PC-3 (cell line): ENCODE measurements at regions not wholly inside any gene's neighbourhood (a gene's known extent, or its start where the extent isn't known, plus 50 kb on each side); places are given as distances from the start of the nearest gene placed in this dataset.

Experiments
- ATAC-seq: fragments of 200-7000 bp; cut with Tn5 transposase; 2 replicates; pipeline ENCODE4 v1.9.1; 2020; ENCODE audit warnings: mild to moderate bottlenecking, moderate library complexity
- BruUV-seq: library from RNA; stranded (reverse); fragments of 400-500 nt; replicated peaks from 2 replicates; lab custom pipeline; 2021; lab: Mats Ljungman, UMichigan
- CTCF ChIA-PET: fragments of 300-600 bp; sonication (Branson Sonifier 250); formaldehyde crosslinking; loops from one replicate; lab custom pipeline; 2022; ENCODE audit warnings: antibody characterized with exemption; lab: Charles Lee
- POLR2A ChIA-PET: fragments of 300-600 bp; sonication (Branson Sonifier 250); formaldehyde crosslinking; loops from one replicate; lab custom pipeline; 2022; ENCODE audit warnings: antibody characterized with exemption; ENCODE audit not compliant: unreplicated experiment; lab: Charles Lee
- DNase-seq: peaks from one replicate; pipeline ENCODE4 v3.0.0-alpha.2; 2015
- H2AFZ ChIP-seq: fragments of 300-600 bp; sonication (generic); 2 replicates; pipeline ENCODE4 v1.6.0; 2016; ENCODE audit warnings: antibody characterized with exemption, low read length
- H3F3A ChIP-seq: fragments of 300-600 bp; sonication (generic); one replicate; pipeline ENCODE4 v1.6.0; 2017; ENCODE audit warnings: antibody characterized with exemption, low read length, control low read depth, mild to moderate bottlenecking; ENCODE audit not compliant: unreplicated experiment
- H3K27ac ChIP-seq: fragments of 300-600 bp; sonication (generic); 2 replicates; pipeline ENCODE4 v1.5.1; 2016; ENCODE audit warnings: mild to moderate bottlenecking, low read length
- H3K27me3 ChIP-seq: fragments of 300-600 bp; sonication (generic); 2 replicates; pipeline ENCODE4 v1.6.1; 2016; ENCODE audit warnings: low read length, mixed read lengths
- H3K36me3 ChIP-seq: fragments of 300-600 bp; sonication (generic); 2 replicates; pipeline ENCODE4 v1.6.1; 2016; ENCODE audit warnings: low read depth, mixed run types, low read length, mixed read lengths
- H3K4me1 ChIP-seq: fragments of 300-600 bp; sonication (generic); 2 replicates; pipeline ENCODE4 v1.5.1; 2016; ENCODE audit warnings: low read length; ENCODE audit not compliant: insufficient read depth
- H3K4me2 ChIP-seq: fragments of 300-600 bp; sonication (generic); 2 replicates; pipeline ENCODE4 v1.6.0; 2016; ENCODE audit warnings: low read length
- H3K4me3 ChIP-seq: fragments of 300-600 bp; sonication (generic); 2 replicates; pipeline ENCODE4 v1.5.1; 2016; ENCODE audit warnings: mild to moderate bottlenecking, low read length, mixed read lengths
- H3K79me2 ChIP-seq: fragments of 300-600 bp; sonication (generic); 2 replicates; pipeline ENCODE4 v1.6.1; 2017; ENCODE audit warnings: low read length, mixed read lengths
- H3K9ac ChIP-seq: fragments of 300-600 bp; sonication (generic); 2 replicates; pipeline ENCODE4 v1.6.0; 2016; ENCODE audit warnings: mild to moderate bottlenecking, low read length
- H3K9me2 ChIP-seq: fragments of 300-600 bp; sonication (generic); replicated peaks from 2 replicates; pipeline ENCODE4 v1.6.1; 2016; ENCODE audit warnings: mixed run types, low read length, mixed read lengths
- H3K9me3 ChIP-seq: fragments of 300-600 bp; sonication (generic); 2 replicates; pipeline ENCODE4 v1.6.1; 2016; ENCODE audit warnings: low read length, mixed read lengths
- H4K20me1 ChIP-seq: fragments of 300-600 bp; sonication (generic); 2 replicates; pipeline ENCODE4 v1.6.1; 2016; ENCODE audit warnings: low read length, mixed read lengths
- EZH2 ChIP-seq: fragments of 300-600 bp; sonication (generic); IDR thresholded peaks from one replicate; pipeline ENCODE4 v1.6.1; 2017; ENCODE audit warnings: antibody characterized with exemption, mild to moderate bottlenecking, low read length; ENCODE audit not compliant: unreplicated experiment
- EZH2phosphoT487 ChIP-seq: fragments of 300-600 bp; sonication (generic); IDR thresholded peaks from 2 replicates; pipeline ENCODE4 v1.6.1; 2018; ENCODE audit warnings: mild to moderate bottlenecking, antibody characterized with exemption, low read length, borderline replicate concordance
- intact Hi-C: fragments of 100-400 bp; cut with micrococcal nuclease; formaldehyde crosslinking; loops from 2 replicates; pipeline ENCODE4 v1.9.0; 2023
- TF ChIP-seq, protein P1 (sequence below): fragments of 300-600 bp; sonication (generic); conservative IDR thresholded peaks from 2 replicates; pipeline ENCODE4 v1.5.1; 2017; ENCODE audit warnings: antibody characterized with exemption, low read depth, mild to moderate bottlenecking, low read length

DNA sequence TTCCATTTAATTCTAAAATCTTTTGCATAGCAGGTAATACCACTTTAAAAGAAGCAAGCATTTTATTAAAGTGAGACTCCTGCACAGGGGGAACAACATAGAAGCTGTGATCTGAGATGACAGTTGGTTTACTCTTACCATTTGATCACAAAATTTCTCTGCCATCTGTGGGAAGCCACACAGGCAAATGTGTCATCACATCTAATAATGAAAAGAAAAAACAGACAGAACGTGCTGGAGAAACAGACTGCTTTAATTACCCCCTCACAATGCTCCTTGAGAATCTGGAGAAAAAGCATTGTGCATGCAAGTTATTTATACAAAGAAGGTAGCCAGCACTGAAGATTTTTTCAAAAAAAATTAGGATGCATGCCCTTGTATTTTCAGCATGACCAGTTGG is 165.2 kb upstream of the PTER start:
- no peaks in the 10 kb centered on the region for H3K36me3 ChIP-seq
- H3K9me2 ChIP-seq: no peaks in the 10 kb centered on the region
- H3K9me3 ChIP-seq: no peaks in the 10 kb centered on the region
- ATAC-seq (no peak), DNase-seq (no peak)
- H3K9ac ChIP-seq: no peak overlapping the region
- BruUV-seq: no TSS peak
- H3K4me1 ChIP-seq: no peaks in the 10 kb centered on the region
- intact Hi-C loops: no loop called here
- no peak overlapping the region for H3K27ac ChIP-seq
- no peak for TF ChIP-seq EZH2
- TF ChIP-seq, protein P1, sequence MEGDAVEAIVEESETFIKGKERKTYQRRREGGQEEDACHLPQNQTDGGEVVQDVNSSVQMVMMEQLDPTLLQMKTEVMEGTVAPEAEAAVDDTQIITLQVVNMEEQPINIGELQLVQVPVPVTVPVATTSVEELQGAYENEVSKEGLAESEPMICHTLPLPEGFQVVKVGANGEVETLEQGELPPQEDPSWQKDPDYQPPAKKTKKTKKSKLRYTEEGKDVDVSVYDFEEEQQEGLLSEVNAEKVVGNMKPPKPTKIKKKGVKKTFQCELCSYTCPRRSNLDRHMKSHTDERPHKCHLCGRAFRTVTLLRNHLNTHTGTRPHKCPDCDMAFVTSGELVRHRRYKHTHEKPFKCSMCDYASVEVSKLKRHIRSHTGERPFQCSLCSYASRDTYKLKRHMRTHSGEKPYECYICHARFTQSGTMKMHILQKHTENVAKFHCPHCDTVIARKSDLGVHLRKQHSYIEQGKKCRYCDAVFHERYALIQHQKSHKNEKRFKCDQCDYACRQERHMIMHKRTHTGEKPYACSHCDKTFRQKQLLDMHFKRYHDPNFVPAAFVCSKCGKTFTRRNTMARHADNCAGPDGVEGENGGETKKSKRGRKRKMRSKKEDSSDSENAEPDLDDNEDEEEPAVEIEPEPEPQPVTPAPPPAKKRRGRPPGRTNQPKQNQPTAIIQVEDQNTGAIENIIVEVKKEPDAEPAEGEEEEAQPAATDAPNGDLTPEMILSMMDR: no peak
- no peak for TF ChIP-seq EZH2phosphoT487
- H3F3A ChIP-seq: no peaks in the 10 kb centered on the region
- POLR2A ChIA-PET: no interaction called here
- H2AFZ ChIP-seq: no peak overlapping the region
- no peaks in the 10 kb centered on the region for H3K79me2 ChIP-seq
- H3K27me3 ChIP-seq: no peaks in the 10 kb centered on the region
- no peak overlapping the region for H3K4me2 ChIP-seq
- no peak overlapping the region for H3K4me3 ChIP-seq
- no peaks in the 10 kb centered on the region for H4K20me1 ChIP-seq
- CTCF ChIA-PET: no interaction called here

GRCh38 chr10:16274911-16275310 is 161.9 kb upstream of the PTER start:
- Histone ChIP-seq H3K9me2 (no peaks in the 10 kb centered on the region), H3K4me3 (no peak overlapping the region), H3K9me3 (no peaks in the 10 kb centered on the region), H3K27me3 (no peaks in the 10 kb centered on the region), H3K36me3 (no peaks in the 10 kb centered on the region), H3K9ac (no peak overlapping the region), H3K79me2 (no peaks in the 10 kb centered on the region), H3F3A (no peaks in the 10 kb centered on the region), H2AFZ (no peak overlapping the region), H3K4me1 (no peaks in the 10 kb centered on the region), H3K4me2 (no peak overlapping the region), H4K20me1 (no peaks in the 10 kb centered on the region), H3K27ac (no peak overlapping the region)
- ChIA-PET CTCF (no interaction called here), POLR2A (no interaction called here)
- no peak for TF ChIP-seq EZH2
- TF ChIP-seq, protein P1: no peak
- no peak for TF ChIP-seq EZH2phosphoT487
- intact Hi-C loops: no loop called here
- BruUV-seq: no TSS peak
- ATAC-seq: no peak
- no peak for DNase-seq

DNA sequence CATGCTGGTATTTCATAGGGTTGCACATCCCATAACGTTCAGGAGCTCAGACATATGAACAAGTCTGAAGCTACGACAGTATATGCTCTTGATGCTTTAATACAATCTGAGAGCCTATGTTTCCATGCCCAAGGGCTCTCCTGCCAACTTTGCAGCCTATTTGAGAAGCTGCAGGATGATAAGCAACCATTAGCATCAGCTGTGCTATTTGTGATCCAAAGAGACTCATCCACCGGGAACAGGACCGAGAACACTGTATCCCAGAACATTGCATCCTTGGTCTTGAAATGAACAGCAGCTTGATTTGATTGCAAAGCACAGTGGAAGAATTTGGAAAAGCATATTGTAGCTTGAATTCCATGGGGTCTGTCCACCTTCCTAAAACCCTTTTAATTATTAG is 156.2 kb upstream of the PTER start:
- Histone ChIP-seq H3K9me3 (no peaks in the 10 kb centered on the region), H3K4me2 (no peak overlapping the region), H3K9me2 (no peaks in the 10 kb centered on the region), H3K4me3 (no peak overlapping the region), H2AFZ (no peak overlapping the region), H3F3A (no peaks in the 10 kb centered on the region), H4K20me1 (no peaks in the 10 kb centered on the region), H3K27ac (no peak overlapping the region), H3K36me3 (no peaks in the 10 kb centered on the region), H3K79me2 (no peaks in the 10 kb centered on the region), H3K9ac (no peak overlapping the region), H3K27me3 (no peaks in the 10 kb centered on the region), H3K4me1 (no peaks in the 10 kb centered on the region)
- ChIA-PET POLR2A (no interaction called here), CTCF (no interaction called here)
- ATAC-seq: no peak
- intact Hi-C loops: no loop called here
- BruUV-seq: no TSS peak
- DNase-seq: no peak
- TF ChIP-seq, protein P1: no peak
- no peak for TF ChIP-seq EZH2phosphoT487
- no peak for TF ChIP-seq EZH2
